Fibroblast of the aortic adventitia (primary cell): ENCODE measurements at regions not wholly inside any gene's neighbourhood (a gene's known extent, or its start where the extent isn't known, plus 50 kb on each side); places are given as distances from the start of the nearest gene placed in this dataset.

Experiments used
- DNase-seq: peaks from one replicate; pipeline ENCODE4 v3.0.0-alpha.2; 2010; ENCODE audit warnings: low read depth
- H3K4me3 ChIP-seq: 2 replicates; pipeline ENCODE4 v1.5.1; 2011; ENCODE audit warnings: low read depth, mild to moderate bottlenecking, control low read depth, low read length, moderate library complexity
- TF ChIP-seq, protein P1 (sequence below): IDR thresholded peaks from 2 replicates; pipeline ENCODE4 v1.5.1; 2011; ENCODE audit warnings: mild to moderate bottlenecking, low read length, control low read depth, inconsistent platforms; ENCODE audit not compliant: insufficient read depth

DNA sequence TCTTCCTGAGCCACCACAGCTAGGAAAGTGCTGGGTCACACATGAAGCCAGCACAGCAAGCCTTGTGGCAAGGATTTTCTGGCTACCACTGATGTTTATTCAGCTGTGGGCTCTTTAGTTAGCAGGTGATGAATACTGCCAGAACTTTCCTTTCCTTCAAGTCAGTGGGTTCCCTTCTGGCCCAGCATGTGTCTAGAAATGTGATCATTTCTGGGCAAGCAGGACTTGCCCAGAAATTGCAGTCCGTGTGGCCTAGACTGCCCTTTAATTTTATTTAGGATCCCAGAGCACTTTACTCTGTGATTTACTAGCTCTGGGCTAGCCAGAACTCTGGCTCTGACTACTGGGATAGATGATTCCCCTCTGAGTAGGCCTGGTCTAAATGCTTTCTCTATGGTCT, 397.5 kb downstream of the ZIC4 start:
- peak; percentile 69 for DNase-seq
- TF ChIP-seq, protein P1, sequence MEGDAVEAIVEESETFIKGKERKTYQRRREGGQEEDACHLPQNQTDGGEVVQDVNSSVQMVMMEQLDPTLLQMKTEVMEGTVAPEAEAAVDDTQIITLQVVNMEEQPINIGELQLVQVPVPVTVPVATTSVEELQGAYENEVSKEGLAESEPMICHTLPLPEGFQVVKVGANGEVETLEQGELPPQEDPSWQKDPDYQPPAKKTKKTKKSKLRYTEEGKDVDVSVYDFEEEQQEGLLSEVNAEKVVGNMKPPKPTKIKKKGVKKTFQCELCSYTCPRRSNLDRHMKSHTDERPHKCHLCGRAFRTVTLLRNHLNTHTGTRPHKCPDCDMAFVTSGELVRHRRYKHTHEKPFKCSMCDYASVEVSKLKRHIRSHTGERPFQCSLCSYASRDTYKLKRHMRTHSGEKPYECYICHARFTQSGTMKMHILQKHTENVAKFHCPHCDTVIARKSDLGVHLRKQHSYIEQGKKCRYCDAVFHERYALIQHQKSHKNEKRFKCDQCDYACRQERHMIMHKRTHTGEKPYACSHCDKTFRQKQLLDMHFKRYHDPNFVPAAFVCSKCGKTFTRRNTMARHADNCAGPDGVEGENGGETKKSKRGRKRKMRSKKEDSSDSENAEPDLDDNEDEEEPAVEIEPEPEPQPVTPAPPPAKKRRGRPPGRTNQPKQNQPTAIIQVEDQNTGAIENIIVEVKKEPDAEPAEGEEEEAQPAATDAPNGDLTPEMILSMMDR = no peak

DNA sequence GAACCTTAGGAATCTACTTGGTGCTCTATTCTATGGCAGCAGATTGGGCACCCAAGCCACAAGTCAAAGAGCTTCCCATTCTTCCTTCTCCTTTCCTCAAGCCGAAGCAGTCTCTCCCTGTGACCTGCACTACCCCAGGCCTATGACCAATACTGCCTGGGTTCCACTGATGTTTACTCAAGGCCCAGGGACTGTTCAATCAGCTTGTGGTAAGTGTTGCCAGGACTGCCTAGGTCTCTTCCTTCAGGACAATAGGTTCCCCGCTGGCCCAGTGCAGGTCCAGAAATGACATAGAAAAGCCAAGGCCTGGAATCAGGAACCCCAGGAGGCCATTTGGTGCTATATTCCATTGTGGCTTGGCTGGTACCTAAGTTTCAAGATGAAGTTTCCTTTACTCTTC, 397.9 kb downstream of the ZIC4 start:
- DNase-seq = no peak
- TF ChIP-seq, protein P1 = no peak
- no peak overlapping the region for H3K4me3 ChIP-seq

More for the DNA sequence above, 397.5 kb downstream of the ZIC4 start:
- no peak overlapping the region for H3K4me3 ChIP-seq

- TF ChIP-seq, protein P1 = no peak
- no peak overlapping the region for H3K4me3 ChIP-seq
- DNase-seq = no peak
These were observed 398.6 kb downstream of the ZIC4 start for GRCh38 chr3:147007736-147008245.

GRCh38 chr3:147002721-147003120, 397.6 kb upstream of the PLSCR5 start:
- H3K4me3 ChIP-seq = no peak overlapping the region
- TF ChIP-seq, protein P1 = no peak
- no peak for DNase-seq

DNA sequence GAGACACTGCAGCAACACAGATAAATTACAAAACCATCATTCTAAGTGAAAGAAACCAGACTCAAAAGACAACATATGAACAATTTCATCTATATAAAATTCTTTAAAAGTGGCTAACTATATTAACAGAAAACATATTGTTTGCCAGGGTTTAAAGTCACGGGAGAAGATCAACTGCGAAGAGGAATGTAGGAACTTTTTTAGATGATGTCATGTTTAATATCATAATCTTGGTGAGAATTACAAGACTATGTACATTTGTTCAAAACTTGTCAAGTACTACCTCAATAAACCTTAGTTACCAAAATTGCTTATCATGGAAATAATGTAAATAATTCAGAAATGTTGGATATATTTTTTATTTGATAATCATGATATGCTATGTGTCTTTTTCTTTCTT, 395.1 kb upstream of the PLSCR5 start:
- TF ChIP-seq, protein P1 = no peak
- H3K4me3 ChIP-seq = no peak overlapping the region
- DNase-seq = no peak

DNA sequence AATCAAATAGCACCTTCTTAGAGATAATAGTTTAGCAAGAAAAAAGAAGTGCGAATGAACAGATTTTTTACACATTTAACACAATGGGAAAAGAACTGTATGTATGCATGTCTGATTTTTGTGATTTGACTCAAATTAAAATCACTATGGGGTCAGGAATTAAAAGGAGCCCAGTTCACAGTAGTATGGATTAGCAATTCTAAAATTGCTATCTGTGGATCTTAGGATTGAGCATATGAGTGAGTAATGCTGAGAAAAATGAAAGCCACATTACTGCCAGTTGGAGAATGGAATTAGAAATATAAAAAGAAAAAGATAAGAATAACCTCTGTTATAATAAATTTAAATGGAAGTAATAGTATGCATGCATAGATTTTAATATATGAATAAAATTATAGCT, 386.8 kb upstream of the PLSCR5 start:
- TF ChIP-seq, protein P1 = no peak
- H3K4me3 ChIP-seq = no peak overlapping the region
- DNase-seq = no peak

GRCh38 chr3:146975476-146975875, 370.3 kb upstream of the PLSCR5 start:
- TF ChIP-seq, protein P1 = no peak
- no peak for DNase-seq
- H3K4me3 ChIP-seq = no peak overlapping the region
